ENCODE measurements at regions not wholly inside any gene's neighbourhood (a gene's known extent, or its start where the extent isn't known, plus 50 kb on each side); places are given as distances from the start of the nearest gene placed in this dataset.

GRCh38 chr2:64284751-64285150 is 140.5 kb upstream of the PELI1 start:
- Histone ChIP-seq H3K36me3 (no peaks in the 10 kb centered on the region), H3K27me3 (replicated peaks; ENCODE audit: insufficient read depth) (no peaks in the 10 kb centered on the region), H3K9me3 (no peaks in the 10 kb centered on the region), H3K27ac (no peak overlapping the region), H3K4me1 (ENCODE audit: control insufficient read depth in 1 of 2, low read depth in 2 of 2) (peaks cover 8 to 26% of the 10 kb centered on the region in 2 donors), H3K4me3 (no peak overlapping the region)
- TF ChIP-seq CTCF (IDR thresholded peaks at IDR 0.05), result no peak
- DNase-seq (ENCODE audit: low spot score) (no peak), ATAC-seq (ENCODE audit: insufficient number of reproducible peaks, low FRiP score, low read depth) (no peak)

- peaks cover 11 to 40% of the 10 kb centered on the region in 2 donors for H3K4me1 ChIP-seq (ENCODE audit: control insufficient read depth in 1 of 2, low read depth in 2 of 2)
Observed at GRCh38 chr2:64287202-64287740, 143.1 kb upstream of the PELI1 start.

DNA sequence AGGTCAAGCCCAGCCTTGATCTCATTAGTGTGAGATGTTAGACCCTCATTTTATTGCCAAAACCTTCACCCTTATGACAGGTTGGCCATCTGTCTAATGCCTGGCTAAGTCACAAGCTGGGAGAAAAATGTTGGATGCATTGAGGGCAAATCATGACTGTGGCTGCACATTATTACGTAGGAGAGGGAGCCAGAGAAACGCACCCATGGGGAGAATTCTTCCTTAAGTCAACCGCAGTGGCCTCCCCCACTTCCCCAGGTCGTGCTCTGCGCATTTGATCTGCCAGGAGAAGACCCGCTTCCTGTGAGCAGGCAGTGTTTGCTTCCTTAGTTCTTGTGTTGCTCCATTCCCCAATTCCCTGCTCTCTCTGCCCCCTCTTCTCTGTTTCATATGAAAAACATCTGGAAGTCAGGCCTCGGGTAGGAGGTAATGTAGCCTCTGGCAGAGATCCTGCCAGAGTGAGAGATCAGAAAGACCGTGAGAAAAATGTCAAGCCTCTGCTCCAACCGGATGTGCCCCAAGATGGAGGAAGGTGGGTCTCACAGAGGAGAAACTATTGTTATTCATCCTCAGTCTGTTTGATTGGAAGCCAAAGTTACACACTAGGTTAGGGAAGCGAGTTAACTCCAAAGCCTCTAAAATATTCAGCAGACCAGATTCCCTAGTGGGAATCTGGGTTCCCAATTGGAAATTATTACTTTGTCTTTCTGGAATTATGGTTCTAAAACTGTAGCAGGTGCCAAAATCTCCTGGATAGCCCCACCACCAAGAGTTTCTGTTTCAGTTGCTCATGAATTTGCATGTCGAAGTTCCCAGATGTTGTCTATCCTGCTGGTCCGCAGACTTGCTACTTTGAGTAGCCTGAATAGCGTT is 144.3 kb upstream of the PELI1 start:
- Histone ChIP-seq H3K4me1 (ENCODE audit: control insufficient read depth in 1 of 2, low read depth in 2 of 2) (peaks cover 11 to 40% of the 10 kb centered on the region in 2 donors), H3K27me3 (replicated peaks; ENCODE audit: insufficient read depth) (no peaks in the 10 kb centered on the region), H3K27ac (peak overlapping the region in 1 of 2 donors; percentile 23), H3K36me3 (no peaks in the 10 kb centered on the region), H3K9me3 (no peaks in the 10 kb centered on the region), H3K4me3 (no peak overlapping the region)
- DNase-seq (ENCODE audit: low spot score), result no peak
- ATAC-seq (ENCODE audit: insufficient number of reproducible peaks, low FRiP score, low read depth), result no peak
- TF ChIP-seq CTCF (IDR thresholded peaks at IDR 0.05), result no peak

More at GRCh38 chr2:64287202-64287740, 143.1 kb upstream of the PELI1 start:
- no peak overlapping the region for H3K4me3 ChIP-seq
- H3K27ac ChIP-seq, result no peak overlapping the region
- H3K9me3 ChIP-seq, result no peaks in the 10 kb centered on the region
- no peak for DNase-seq (ENCODE audit: low spot score)
- ATAC-seq (ENCODE audit: insufficient number of reproducible peaks, low FRiP score, low read depth), result no peak
- TF ChIP-seq CTCF (IDR thresholded peaks at IDR 0.05), result no peak
- no peaks in the 10 kb centered on the region for H3K36me3 ChIP-seq
- H3K27me3 ChIP-seq (replicated peaks; ENCODE audit: insufficient read depth), result no peaks in the 10 kb centered on the region

GRCh38 chr2:64289251-64289650 is 145.0 kb upstream of the PELI1 start:
- Histone ChIP-seq H3K27me3 (replicated peaks; ENCODE audit: insufficient read depth) (no peaks in the 10 kb centered on the region), H3K9me3 (no peaks in the 10 kb centered on the region), H3K4me3 (no peak overlapping the region), H3K4me1 (ENCODE audit: control insufficient read depth in 1 of 2, low read depth in 2 of 2) (peaks cover 11 to 40% of the 10 kb centered on the region in 2 donors), H3K36me3 (no peaks in the 10 kb centered on the region), H3K27ac (peak overlapping the region in 1 of 2 donors; percentile 23)
- DNase-seq (ENCODE audit: low spot score) (no peak), ATAC-seq (ENCODE audit: insufficient number of reproducible peaks, low FRiP score, low read depth) (no peak)
- no peak for TF ChIP-seq CTCF (IDR thresholded peaks at IDR 0.05)

DNA sequence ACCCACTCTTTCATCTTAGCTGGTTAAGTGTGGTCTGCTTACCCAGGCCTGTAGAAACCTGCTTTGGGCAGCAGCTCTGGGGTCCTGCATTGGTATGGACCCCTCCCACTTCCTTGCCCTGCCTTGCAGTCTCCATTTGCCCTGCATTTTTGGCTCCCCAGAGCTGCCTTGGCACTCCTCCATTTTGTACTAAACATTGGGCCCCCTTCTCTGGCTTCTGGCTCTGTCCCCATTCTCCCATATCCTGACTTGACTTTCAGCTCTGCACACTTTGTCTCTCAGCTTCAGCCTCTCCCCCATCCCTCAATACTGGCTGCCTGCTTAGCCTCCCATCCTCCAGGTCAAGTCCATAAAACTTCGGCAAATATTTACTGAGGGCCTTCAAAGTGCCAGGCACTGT is 145.5 kb upstream of the PELI1 start:
- H3K4me1 ChIP-seq (ENCODE audit: control insufficient read depth in 1 of 2, low read depth in 2 of 2), result peaks cover 11 to 37% of the 10 kb centered on the region in 2 donors
- TF ChIP-seq CTCF (IDR thresholded peaks at IDR 0.05), result no peak
- no peaks in the 10 kb centered on the region for H3K27me3 ChIP-seq (replicated peaks; ENCODE audit: insufficient read depth)
- ATAC-seq (ENCODE audit: insufficient number of reproducible peaks, low FRiP score, low read depth) (no peak), DNase-seq (ENCODE audit: low spot score) (no peak)
- no peak overlapping the region for H3K4me3 ChIP-seq
- no peaks in the 10 kb centered on the region for H3K36me3 ChIP-seq
- no peak overlapping the region for H3K27ac ChIP-seq
- H3K9me3 ChIP-seq, result no peaks in the 10 kb centered on the region
